HG03378 (cell line): ENCODE measurements at regions not wholly inside any gene's neighbourhood (a gene's known extent, or its start where the extent isn't known, plus 50 kb on each side); places are given as distances from the start of the nearest gene placed in this dataset.
A peak's percentile ranks its signal among the peaks of the same experiment; 100 is the strongest.

Experiments
- ATAC-seq: cut with Tn5 transposase; IDR thresholded peaks from one replicate; pipeline ENCODE4 v1.9.1; 2021; ENCODE audit warnings: mild to moderate bottlenecking, moderate library complexity; ENCODE audit not compliant: unreplicated experiment

DNA sequence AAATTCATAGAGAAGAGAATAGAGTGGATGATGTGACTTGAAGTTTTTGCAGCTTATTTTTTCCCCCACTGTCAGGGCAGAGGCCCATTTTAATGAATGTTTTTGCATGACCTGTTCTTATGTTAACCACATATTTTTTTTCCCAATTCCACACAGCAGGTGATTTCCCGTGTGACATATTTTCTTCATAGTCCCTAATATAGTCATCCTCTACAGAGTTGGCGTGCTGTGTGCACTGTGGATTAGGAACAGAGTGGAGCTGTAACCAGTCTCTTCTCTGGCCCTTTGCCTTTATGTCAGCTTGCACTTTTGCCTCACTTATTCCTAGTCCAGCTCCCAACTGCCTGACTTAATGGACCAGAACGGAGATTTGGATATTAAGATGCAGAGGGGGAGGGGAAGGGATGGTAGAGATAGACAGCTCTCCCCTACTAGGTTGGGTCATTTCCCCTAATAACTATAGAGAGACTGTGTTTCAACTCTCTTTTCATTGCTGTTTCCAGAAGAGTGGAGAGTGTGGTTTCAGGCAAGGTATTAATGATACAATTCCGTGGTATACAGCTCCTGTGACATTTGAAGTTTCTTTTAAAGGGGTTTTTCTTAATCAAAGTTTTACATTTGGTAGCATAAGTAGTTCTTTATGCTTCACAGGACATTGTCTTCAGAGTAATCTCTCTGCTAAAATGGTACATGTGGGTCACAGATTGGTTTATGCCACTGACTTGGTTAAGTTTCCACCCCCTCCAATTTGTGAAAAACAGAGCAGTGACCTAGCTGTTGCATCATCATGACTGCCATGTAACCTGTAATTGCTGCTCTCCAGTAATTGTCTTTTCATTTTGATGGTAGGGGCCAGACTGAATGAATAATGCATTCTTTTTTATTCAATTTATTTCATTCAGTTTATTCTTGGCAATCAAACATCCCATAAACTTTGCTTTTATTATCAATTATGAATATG is 161.3 kb downstream of the HAUS1 start:
- no peak for ATAC-seq

DNA sequence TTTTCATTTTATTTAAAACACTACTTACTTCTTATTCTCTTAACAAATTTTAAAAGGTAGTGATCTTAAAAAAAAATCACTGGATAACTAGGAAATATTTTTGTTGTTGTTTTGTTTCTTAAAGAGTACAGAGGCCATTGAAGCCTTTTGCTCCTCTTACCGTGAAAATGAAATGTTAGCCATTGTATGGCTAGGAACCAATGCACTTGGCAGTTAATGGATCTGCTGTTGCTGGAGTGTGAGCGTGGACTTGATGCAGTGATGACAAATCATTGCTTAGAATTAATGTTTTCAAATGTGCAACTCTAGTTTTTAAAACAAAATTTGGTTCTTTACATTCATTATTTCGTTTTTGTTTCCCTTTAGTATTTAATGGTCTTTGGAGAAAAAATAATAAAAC is 162.3 kb downstream of the HAUS1 start:
- no peak for ATAC-seq

GRCh38 chr18:46268671-46269070 is 164.5 kb downstream of the HAUS1 start:
- ATAC-seq = no peak

- ATAC-seq = no peak
Observed at GRCh38 chr18:46269275-46269674, 165.1 kb downstream of the HAUS1 start.

GRCh38 chr18:46271488-46271887 is 167.3 kb downstream of the HAUS1 start:
- no peak for ATAC-seq

- no peak for ATAC-seq
Observed at GRCh38 chr18:46273861-46274260, 169.7 kb downstream of the HAUS1 start.

DNA sequence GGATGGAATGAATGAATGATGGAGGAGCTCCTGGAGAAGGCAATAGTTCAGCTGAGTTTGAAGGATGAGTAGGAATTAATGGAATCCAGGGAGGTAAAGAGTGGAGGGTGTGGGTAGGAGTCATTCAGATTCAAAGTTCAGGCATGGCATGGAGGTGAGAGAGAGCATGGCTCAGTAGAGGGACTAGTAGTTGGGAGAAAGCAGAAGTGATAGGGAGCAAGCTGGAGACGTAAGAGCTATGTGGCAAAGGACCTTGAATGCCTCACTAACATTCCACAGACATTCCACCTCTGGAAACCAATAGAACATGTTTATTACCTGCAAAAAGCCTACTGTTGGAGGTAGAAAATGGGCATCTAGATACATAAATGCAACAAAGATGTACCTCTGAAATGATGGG is 170.1 kb downstream of the HAUS1 start:
- ATAC-seq = no peak

- no peak for ATAC-seq
Observed at GRCh38 chr18:46275370-46275769, 171.2 kb downstream of the HAUS1 start.

GRCh38 chr18:46276748-46277147 is 172.6 kb downstream of the HAUS1 start:
- no peak for ATAC-seq

GRCh38 chr18:46278481-46279465 is 174.6 kb downstream of the HAUS1 start:
- no peak for ATAC-seq

- no peak for ATAC-seq
Observed at GRCh38 chr18:46279673-46280072, 175.5 kb downstream of the HAUS1 start.

GRCh38 chr18:46281185-46282176 is 177.3 kb downstream of the HAUS1 start:
- peak; percentile 56 for ATAC-seq

DNA sequence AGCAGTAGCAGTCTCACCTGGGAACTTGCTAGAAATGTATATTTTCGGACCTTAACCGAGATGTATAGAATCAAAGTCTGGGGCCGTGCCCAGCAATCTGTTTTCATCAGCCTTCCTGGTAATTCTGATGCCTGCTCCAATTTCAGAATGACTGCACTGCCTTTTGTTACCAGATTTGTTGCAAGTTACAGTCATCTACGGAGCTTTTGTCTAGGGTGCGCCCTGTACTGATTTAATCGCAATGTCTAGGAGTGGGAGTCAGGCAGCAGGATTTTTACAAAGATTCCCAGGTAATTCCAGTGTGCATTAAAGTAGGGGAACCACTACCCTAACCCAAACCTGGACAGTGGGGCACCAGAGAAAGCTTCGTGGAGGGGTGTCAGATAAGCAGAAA is 178.0 kb downstream of the HAUS1 start:
- ATAC-seq = no peak

- no peak for ATAC-seq
Observed at GRCh38 chr18:46282646-46283045, 178.5 kb downstream of the HAUS1 start.

GRCh38 chr18:46283268-46283667 is 179.1 kb downstream of the HAUS1 start:
- no peak for ATAC-seq

DNA sequence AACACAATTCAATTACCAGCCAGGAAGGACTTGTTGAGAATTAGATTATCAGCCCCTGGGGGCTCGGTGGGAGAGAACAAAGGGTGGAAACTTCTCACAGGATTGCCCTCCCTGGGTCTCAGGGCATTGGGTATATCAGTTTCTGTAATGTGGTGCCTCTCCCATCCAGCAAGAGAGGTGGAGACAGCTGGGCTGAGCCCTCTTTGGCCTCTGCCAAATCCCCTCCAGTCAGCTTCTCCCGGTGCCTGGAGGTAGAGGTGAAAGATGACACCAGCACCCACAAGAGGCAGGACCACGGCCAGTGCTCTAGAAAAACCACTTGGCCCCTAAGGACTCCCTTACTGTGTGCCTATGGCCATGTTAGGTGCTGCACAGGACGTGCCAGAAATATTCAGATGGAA is 179.7 kb downstream of the HAUS1 start:
- ATAC-seq = no peak

GRCh38 chr18:46289463-46289862 is 185.3 kb downstream of the HAUS1 start:
- no peak for ATAC-seq

GRCh38 chr18:46289931-46290330 is 185.7 kb downstream of the HAUS1 start:
- no peak for ATAC-seq

GRCh38 chr18:46290440-46291020 is 186.3 kb downstream of the HAUS1 start:
- no peak for ATAC-seq

DNA sequence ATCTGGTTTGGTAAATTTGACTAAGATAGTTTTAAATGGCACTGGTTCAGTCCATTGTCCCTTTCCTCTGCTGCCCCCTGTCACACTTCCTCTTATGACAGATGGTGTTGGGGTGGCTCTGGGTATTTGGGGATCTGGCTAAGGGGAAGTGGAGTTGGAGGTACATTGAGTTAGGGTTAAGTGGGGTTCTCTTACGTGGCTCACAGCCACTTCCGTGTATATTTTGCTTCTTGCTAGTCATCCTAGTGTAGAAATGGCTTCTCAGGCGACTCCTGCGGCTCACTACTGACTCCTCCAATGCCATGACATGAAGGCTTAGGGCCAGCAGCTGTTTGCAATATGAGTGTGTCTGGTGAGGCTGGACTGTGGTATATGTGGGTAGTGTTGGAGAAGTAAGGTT is 187.0 kb downstream of the HAUS1 start:
- ATAC-seq = no peak
